ENCODE measurements at regions not wholly inside any gene's neighbourhood (a gene's known extent, or its start where the extent isn't known, plus 50 kb on each side); places are given as distances from the start of the nearest gene placed in this dataset.
"Not testable (repeated sequence)": the region's sequence is repeated elsewhere in the genome, so short reads cannot be mapped to it uniquely, and the experiment has no call there.

GRCh38 chr13:50753221-50753620, 90.3 kb downstream of the DLEU7 start:
- TF ChIP-seq CTCF (IDR thresholded peaks at IDR 0.05); ZFX (IDR thresholded peaks at IDR 0.05; ENCODE audit: borderline replicate concordance): not testable (repeated sequence)
